GM19324 (cell line): ENCODE measurements at regions not wholly inside any gene's neighbourhood (a gene's known extent, or its start where the extent isn't known, plus 50 kb on each side); places are given as distances from the start of the nearest gene placed in this dataset.

ENCODE experiments used
- ATAC-seq: cut with Tn5 transposase; IDR thresholded peaks from one replicate; pipeline ENCODE4 v1.9.1; 2021; ENCODE audit warnings: mild to moderate bottlenecking, moderate library complexity; ENCODE audit not compliant: unreplicated experiment, low FRiP score

DNA sequence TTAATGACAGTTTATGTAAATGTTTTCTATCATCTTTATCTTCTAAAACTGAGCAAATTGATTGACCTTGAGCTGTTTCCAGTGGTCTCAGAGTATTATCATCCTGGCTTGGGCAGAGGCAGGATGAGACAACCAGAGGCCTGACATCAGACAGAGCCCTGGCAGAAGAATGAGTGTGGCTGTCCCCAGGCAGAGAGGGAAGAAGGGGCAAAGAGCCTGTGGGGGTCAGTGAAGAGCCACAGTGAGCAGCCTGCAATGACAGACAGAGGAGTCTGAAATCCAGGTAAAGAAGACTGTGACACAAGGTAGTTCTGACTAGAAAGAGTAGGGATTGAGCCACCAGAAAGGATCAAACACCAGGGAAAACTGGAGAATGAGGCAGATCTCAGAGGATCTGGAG is 182.4 kb upstream of the ARSJ start:
- no peak for ATAC-seq

GRCh38 chr4:114163051-114163450 is 183.6 kb upstream of the ARSJ start:
- no peak for ATAC-seq

DNA sequence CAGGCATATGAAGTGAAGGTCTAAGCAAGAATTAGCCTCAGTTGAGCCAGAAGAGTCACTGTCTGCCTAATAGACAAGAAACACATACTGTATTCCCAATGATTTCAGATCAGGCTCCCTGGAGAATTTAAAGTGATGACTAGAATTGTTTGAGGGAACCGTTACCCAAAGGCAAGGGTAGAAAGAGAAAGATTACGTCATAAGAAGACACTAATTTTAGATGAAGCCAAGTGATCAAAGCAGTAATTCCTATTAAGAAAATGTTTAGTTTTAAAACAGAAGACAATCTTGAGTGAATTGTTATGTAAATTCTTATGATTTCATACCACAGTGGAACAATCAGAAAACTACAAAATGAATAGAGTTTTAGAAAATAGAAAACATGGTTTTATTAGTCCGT is 194.5 kb upstream of the ARSJ start:
- no peak for ATAC-seq

DNA sequence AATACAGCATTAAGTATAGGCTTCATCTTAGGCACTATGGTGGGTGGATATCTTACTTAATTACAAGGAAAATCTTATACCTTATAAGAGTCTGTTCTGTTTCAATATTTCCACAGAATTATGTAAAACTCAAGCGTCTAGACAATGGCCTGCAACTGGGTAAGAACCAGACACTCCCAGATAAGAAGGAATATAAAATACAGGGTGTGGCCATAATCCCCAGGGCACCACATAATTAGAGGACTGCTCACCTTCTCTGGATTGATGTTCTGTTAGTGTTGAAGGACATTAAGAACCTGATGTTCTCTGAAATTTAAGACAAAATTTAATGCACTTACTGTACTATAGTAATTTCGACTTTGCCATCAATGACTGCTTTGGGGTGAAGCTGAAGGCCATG is 198.2 kb upstream of the ARSJ start:
- ATAC-seq: no peak

- ATAC-seq: no peak
These were observed 198.9 kb upstream of the ARSJ start for GRCh38 chr4:114178392-114178791.

DNA sequence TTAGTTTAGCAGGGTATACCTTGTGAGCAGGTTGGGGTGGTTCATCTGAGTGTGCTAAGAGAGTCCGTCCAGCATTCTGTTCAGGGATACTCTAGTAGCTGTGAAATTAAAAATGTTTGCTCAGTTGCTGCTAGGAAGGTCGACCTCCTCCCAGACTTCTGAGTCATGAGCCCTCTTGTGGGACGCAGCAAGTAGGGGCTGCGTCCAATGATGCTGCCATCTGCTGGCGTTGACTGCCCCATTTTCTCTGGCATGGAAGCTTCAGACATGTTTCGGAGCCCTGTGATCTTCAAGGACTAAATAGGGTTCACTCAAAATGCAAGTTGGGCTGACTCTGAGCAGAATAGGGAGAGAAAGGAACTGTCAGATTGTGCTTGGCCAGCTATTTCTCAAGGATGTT is 201.0 kb upstream of the ARSJ start:
- ATAC-seq: no peak

DNA sequence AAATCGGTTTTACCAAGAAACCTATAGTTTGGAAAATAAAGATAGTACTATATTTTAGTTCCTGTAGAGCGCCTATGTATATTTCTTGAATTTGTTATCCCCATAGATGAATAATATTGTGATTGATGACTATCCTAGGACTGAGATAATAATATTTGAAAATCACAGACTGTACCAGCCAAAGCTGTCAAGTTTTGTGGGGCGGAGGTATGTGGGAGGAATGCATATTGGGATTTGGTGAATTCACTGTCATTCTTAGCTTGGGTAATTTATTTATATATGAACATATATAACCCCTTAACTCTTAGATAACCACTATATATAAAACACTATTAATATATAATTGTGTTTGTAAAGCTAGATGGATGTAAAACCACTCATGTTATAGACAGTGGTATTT is 205.5 kb upstream of the ARSJ start:
- no peak for ATAC-seq

- no peak for ATAC-seq
These were observed 208.1 kb upstream of the ARSJ start for GRCh38 chr4:114187592-114187991.

DNA sequence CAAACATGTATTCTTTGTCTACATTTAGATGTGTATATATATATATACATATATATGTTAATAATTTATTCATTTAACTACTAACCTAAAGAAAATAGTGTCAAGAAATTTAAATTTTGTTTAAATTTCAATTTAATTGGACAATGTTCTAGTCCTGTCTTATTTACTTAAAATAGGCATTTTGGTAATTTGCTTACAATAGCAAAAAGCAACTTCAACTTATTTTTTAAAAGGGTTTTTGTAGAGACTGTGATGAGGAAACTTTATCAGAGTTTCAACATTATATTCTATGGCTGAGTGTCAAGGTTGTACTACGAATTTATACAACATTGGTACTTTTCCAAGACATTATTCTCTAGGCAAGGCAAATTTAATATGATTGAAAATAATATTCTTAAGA is 212.0 kb upstream of the ARSJ start:
- no peak for ATAC-seq

DNA sequence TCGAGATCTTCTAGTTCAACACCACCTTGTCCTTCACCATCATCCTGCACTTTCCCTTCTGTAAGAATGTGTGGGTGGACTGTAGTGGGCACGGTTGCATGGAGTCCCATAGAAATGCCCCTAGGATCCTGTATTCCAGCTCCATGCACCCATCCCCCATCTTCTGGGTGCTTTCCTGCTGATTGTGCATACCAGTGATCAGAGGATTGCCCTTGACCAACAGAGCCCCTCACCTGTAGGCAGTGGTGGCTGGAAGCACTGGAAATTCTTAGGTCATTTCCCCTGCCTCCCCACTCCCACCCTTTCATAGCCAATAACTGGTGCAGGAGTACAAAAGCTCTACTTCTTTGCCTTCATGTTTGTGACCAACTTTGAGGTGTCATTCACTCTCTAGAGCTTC is 213.4 kb upstream of the ARSJ start:
- no peak for ATAC-seq

- no peak for ATAC-seq
These were observed 214.4 kb upstream of the ARSJ start for GRCh38 chr4:114193624-114194399.

- ATAC-seq: no peak
These were observed 217.2 kb upstream of the ARSJ start for GRCh38 chr4:114196606-114197005.

DNA sequence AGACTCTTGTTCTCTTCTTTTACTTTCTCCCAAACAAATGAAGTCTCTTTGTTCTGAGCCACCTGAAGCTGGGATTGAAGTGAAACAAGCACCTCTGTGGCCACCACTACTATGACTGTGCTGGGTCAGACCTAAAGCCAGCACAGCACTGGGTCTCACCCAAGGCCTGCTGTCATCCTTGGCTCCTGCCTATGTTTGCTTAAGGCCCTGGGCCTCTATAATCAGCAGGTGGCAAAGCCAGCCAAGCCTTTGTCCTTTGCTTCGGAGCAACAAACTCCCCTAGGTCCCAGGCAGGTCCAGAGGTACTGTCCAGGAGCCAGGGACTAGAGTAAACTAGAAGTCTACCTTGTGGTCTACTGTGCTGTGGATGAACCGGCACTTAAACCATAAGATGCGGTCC is 220.6 kb upstream of the ARSJ start:
- ATAC-seq: no peak

GRCh38 chr4:114205261-114205660 is 225.8 kb upstream of the ARSJ start:
- no peak for ATAC-seq

DNA sequence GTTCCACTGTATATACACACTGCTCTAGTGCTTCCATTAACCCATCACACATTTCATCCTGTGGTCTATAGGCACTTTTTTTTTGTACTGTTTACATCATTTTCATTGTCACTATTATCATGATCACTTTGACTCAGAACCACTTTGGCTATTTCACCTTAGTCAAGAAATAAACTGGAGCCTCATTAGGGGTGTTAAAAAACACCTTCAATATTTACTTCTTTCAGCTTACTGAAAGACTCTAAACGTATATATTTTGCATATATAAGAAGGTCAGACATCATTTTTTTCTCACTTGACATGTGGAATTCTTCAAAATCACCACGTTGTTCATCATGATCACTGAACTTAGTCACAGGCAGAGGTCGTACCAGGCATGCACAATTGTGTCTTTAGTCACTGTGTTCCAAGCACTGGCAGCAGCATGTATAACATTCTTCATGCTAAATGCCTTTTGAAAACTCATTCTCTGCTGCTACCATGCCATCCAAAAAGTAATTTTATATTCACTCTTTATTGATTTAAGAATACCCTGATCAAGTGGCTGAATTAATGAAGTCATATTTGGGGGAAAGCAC is 229.2 kb upstream of the ARSJ start:
- ATAC-seq: peak; percentile 45

- peak; percentile 74 for ATAC-seq
These were observed 230.1 kb upstream of the ARSJ start for GRCh38 chr4:114209584-114209983.

DNA sequence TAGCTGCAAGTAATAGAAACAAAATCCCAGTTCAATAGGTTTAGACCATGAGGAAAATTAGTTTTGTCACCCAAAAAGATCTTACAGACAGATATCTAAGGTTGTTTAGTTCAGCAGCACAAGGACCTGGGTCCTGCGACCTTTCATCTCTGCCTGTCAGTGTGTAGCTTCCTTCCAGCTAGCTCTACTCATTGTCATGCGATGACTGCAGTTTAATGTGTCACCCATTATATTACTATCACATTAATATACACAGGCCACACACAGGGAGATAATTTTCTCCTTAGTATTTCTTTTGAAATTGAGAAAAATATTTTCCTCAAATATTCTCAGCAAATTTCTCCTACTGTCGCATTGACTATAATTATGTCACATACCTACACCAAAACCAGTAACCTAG is 232.1 kb upstream of the ARSJ start:
- no peak for ATAC-seq

GRCh38 chr4:114217150-114217817 is 237.8 kb upstream of the ARSJ start:
- no peak for ATAC-seq

- no peak for ATAC-seq
These were observed 244.1 kb upstream of the ARSJ start for GRCh38 chr4:114223580-114223979.

- ATAC-seq: no peak
These were observed 246.0 kb upstream of the ARSJ start for GRCh38 chr4:114225436-114225835.

DNA sequence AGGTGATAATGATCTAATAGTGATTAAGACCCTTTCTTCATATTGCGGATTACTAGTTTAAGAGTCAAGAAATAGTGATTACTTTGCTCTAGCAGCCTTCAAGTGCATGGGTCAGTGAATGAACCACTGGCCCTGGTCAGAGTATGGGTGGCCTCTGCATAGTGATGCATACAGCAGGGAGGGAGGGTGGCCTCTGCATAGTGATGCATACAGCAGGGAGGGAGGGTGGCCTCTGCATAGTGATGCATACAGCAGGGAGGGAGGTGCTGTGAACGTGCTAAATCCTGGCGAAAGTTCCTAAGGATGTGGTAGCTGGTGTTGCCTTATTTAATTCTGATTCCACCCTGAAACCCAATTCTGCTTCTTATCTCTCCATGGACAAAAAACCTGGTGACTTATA is 246.7 kb upstream of the ARSJ start:
- ATAC-seq: no peak
